Activated CD4-positive, alpha-beta T cell treated with anti-CD3 and anti-CD28 coated beads, Interleukin-2, Interleukin-6, amounts not matched to agents 100 ng/mL and 50 ng/mL, durations not matched to agents 16 hours and 8 hours (primary cell): ENCODE measurements at regions not wholly inside any gene's neighbourhood (a gene's known extent, or its start where the extent isn't known, plus 50 kb on each side); places are given as distances from the start of the nearest gene placed in this dataset.

Source experiments
- DNase-seq: peaks from one replicate; pipeline ENCODE4 v3.0.0-alpha.2; 2020

DNA sequence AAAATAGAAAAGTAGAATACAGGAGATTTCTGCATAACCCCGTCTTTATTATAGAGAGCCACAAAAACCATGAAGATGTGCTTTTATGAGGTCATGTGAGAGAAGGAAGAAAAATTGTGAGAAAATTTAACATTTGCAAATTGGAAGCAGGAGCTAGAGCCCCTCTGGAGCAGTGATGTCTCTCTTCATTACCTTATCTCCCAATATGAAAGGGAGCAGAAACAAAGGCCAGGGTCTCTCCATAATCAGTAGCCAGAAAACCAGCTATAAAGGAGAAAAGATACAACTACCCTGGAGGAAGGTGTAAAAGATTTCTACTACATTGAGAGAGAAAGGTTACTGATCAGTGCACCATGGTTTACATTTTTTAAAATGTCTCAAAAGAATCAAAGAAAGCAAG is 53.2 kb upstream of the ITGA1 start:
- DNase-seq: no peak

DNA sequence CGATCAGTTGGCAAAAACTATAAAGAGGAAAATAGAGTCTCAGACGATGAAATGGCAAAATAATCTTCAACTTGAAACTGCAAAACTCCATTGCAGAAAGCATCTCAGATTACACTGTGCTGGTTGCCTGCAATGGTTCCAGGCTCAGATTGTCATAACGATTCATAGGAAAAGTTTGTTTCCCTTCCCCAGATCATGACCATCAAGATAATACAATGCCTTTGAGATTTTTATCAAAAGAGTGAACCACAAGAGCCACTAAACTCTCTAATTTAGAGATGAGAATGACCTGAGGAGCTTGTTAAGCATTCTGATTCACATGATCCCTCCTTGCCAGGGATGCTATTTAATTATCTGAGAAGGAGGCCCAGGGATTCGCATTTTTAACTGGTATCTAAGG is 52.6 kb upstream of the ITGA1 start:
- DNase-seq: no peak
